ENCODE measurements at regions not wholly inside any gene's neighbourhood (a gene's known extent, or its start where the extent isn't known, plus 50 kb on each side); places are given as distances from the start of the nearest gene placed in this dataset.
"Not testable (repeated sequence)": the region's sequence is repeated elsewhere in the genome, so short reads cannot be mapped to it uniquely, and the experiment has no call there.

DNA sequence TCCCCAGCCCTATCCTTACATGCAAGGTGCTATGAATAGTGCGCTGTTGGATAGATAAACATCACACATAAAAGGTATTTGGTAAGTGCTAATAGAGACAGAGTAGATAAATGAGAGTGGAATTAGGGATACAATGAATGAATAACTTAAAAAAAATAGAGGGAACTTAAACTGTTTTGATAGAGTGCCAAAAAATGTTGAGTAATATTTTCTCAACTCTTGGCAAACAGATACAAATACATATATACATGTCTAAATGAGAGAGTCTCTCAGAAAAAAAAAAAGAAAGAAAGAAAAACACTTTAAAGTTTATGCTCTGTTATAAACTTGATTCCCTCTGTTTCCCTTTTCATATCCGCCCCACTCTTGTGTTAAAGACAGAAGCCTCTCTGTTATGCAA is 667.4 kb downstream of the ROBO2 start:
- H3K9me3 ChIP-seq (ENCODE audit: insufficient read depth, low read depth, low read length), result no peaks in the 10 kb centered on the region
- no peaks in the 10 kb centered on the region for H3K36me3 ChIP-seq (ENCODE audit: insufficient read depth, low read depth, low read length)
- no peak overlapping the region for H3K9ac ChIP-seq (ENCODE audit: low read depth, low read length)
- H3K4me1 ChIP-seq (ENCODE audit: insufficient read depth, low read length), result peaks cover 5% of the 10 kb centered on the region; the same call in 1 of the 2 replicates
- H3K27me3 ChIP-seq (ENCODE audit: insufficient read depth, low read length), result no peaks in the 10 kb centered on the region
- no peak overlapping the region for H3K27ac ChIP-seq (ENCODE audit: low read length)
- H3K4me3 ChIP-seq (ENCODE audit: low read length), result no peak overlapping the region

DNA sequence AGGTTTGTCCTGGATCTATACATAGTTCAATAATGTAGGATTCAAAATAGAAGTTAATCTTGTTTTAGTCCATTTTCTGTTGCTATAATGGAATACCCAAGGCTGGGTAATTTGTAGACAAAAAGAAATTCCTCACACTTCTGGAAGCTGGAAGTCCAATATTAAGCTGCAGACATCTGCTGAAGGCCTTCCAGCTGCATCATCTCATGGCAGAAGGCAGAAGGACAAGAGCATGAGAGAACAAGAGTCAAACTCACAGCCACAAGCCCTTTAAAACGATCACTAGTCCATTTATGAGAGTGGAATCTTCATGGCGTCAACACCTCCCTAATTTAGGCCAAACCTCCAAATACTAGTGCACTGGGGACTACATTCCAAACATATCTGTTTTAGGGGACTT is 669.3 kb downstream of the ROBO2 start:
- Histone ChIP-seq H3K27me3 (ENCODE audit: insufficient read depth, low read length) (no peaks in the 10 kb centered on the region), H3K4me1 (ENCODE audit: insufficient read depth, low read length) (peaks cover 5% of the 10 kb centered on the region; the same call in 1 of the 2 replicates), H3K36me3 (ENCODE audit: insufficient read depth, low read depth, low read length) (no peaks in the 10 kb centered on the region), H3K9me3 (ENCODE audit: insufficient read depth, low read depth, low read length) (no peaks in the 10 kb centered on the region), H3K4me3 (ENCODE audit: low read length) (no peak overlapping the region), H3K27ac (ENCODE audit: low read length) (no peak overlapping the region), H3K9ac (ENCODE audit: low read depth, low read length) (no peak overlapping the region)

DNA sequence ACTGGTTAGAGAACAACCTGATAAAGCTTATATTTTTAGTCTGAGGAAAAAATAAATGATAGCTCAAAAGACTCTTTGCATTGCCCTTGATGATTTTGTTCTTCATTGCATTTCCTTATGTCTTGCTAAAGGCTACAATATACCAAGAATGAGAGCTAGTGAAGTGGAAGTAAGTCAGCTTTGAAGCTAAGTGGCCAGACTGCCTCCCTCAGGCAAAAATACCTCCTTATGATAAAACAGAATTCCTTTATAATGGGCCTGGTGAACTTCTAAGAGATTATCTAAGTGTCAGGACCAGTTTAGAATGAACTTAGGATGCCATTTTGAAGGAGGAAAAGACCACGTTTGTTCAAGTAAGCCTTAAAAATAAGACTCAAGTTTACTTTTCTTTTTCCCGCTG is 678.4 kb downstream of the ROBO2 start:
- H3K27me3 ChIP-seq (ENCODE audit: insufficient read depth, low read length), result no peaks in the 10 kb centered on the region
- peaks cover 8% of the 10 kb centered on the region; the same call in 1 of the 2 replicates for H3K4me1 ChIP-seq (ENCODE audit: insufficient read depth, low read length)
- no peak overlapping the region for H3K4me3 ChIP-seq (ENCODE audit: low read length)
- H3K36me3 ChIP-seq (ENCODE audit: insufficient read depth, low read depth, low read length), result no peaks in the 10 kb centered on the region
- H3K9ac ChIP-seq (ENCODE audit: low read depth, low read length), result no peak overlapping the region
- H3K9me3 ChIP-seq (ENCODE audit: insufficient read depth, low read depth, low read length), result no peaks in the 10 kb centered on the region
- no peak overlapping the region for H3K27ac ChIP-seq (ENCODE audit: low read length)

DNA sequence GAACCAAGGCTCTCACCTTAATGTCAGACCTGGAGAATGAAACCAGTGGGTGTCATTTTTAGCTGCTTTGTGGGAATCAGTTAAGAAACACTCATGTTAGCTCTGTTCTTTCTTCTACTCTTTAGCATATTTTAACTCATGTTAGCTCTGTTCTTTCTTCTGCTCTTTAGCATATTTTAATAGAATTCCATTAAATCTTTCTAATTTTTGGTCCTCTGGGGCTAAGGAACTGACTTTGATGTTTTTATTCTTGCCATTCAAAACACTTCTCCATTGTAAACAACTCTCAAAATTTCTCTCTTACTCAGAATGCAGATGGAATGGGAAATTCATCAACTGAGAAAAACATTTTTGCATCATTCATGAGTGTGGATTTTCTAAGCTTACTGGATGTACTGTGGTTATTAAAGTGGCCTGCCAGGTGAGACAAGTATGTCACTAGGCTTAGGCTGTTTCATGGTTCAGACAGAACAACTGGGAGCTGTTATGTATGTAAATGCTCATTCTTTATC is 680.6 kb downstream of the ROBO2 start:
- Histone ChIP-seq H3K4me3 (ENCODE audit: low read length) (no peak overlapping the region), H3K4me1 (ENCODE audit: insufficient read depth, low read length) (peaks cover 8% of the 10 kb centered on the region; the same call in 1 of the 2 replicates), H3K27me3 (ENCODE audit: insufficient read depth, low read length) (no peaks in the 10 kb centered on the region), H3K27ac (ENCODE audit: low read length) (no peak overlapping the region), H3K9me3 (ENCODE audit: insufficient read depth, low read depth, low read length) (no peaks in the 10 kb centered on the region), H3K9ac (ENCODE audit: low read depth, low read length) (no peak overlapping the region), H3K36me3 (ENCODE audit: insufficient read depth, low read depth, low read length) (no peaks in the 10 kb centered on the region)

DNA sequence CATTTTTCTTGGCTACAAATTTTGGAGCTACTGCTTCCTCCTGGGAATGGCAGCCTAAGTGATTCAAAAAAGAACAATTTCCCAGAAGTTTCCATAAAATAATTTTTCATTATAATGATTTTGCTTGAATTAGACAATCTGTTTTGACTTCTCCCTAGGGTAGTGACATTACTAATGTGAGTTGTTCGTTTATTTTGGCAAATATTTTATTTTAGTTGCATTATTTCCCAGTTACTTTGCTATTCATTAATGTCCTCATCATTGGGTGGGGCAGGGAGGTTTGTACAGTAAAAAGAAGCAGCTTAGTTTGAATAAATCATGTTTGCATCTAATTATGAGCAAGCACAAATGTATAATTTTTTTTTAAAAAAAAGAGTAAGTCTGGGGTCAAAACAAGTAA is 686.6 kb downstream of the ROBO2 start:
- no peaks in the 10 kb centered on the region for H3K36me3 ChIP-seq (ENCODE audit: insufficient read depth, low read depth, low read length)
- no peaks in the 10 kb centered on the region for H3K27me3 ChIP-seq (ENCODE audit: insufficient read depth, low read length)
- H3K9ac ChIP-seq (ENCODE audit: low read depth, low read length), result no peak overlapping the region
- no peaks in the 10 kb centered on the region for H3K9me3 ChIP-seq (ENCODE audit: insufficient read depth, low read depth, low read length)
- no peak overlapping the region for H3K27ac ChIP-seq (ENCODE audit: low read length)
- no peak overlapping the region for H3K4me3 ChIP-seq (ENCODE audit: low read length)
- H3K4me1 ChIP-seq (ENCODE audit: insufficient read depth, low read length), result no peaks in the 10 kb centered on the region

DNA sequence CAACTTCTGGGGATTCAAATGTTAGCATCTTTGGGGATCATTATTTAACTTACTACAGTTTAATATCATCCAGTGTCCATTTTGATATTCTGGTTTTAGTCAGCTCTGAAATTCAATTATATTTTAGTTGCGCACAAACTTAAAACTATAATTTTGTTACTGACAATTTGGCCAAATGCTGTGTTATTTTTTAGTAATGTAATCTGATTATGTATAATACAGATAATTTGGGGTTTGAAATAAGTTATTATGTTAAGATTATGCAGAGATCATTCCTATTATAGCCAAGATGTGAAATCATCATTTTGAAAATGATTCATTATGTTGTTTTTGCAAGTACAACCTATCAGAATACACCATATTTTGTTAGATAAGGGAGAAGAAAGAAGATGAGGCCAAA is 706.1 kb downstream of the ROBO2 start:
- Histone ChIP-seq H3K9ac (ENCODE audit: low read depth, low read length) (no peak overlapping the region), H3K36me3 (ENCODE audit: insufficient read depth, low read depth, low read length) (no peaks in the 10 kb centered on the region), H3K9me3 (ENCODE audit: insufficient read depth, low read depth, low read length) (no peaks in the 10 kb centered on the region), H3K27me3 (ENCODE audit: insufficient read depth, low read length) (no peaks in the 10 kb centered on the region), H3K4me1 (ENCODE audit: insufficient read depth, low read length) (no peaks in the 10 kb centered on the region), H3K27ac (ENCODE audit: low read length) (no peak overlapping the region), H3K4me3 (ENCODE audit: low read length) (no peak overlapping the region)

DNA sequence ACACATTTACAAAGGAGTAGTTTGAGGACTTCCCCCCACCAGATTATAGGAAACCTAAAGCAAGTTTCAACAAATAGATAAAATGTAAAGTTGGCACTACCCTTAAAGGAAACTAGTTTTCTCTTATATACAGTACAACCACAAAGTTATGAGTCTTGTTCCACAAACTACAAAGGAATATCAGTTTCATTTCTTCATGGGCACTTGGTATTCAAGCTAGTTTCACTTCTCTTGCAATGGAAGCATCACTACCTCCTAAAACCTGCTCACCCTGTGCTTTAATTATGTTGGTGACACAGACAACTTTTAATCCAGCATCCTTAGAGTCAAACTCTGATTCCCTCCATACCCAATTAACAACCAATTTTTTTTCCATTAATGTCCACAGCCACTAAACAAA is 707.0 kb downstream of the ROBO2 start:
- Histone ChIP-seq H3K27me3 (ENCODE audit: insufficient read depth, low read length) (no peaks in the 10 kb centered on the region), H3K9me3 (ENCODE audit: insufficient read depth, low read depth, low read length) (no peaks in the 10 kb centered on the region), H3K4me1 (ENCODE audit: insufficient read depth, low read length) (no peaks in the 10 kb centered on the region), H3K4me3 (ENCODE audit: low read length) (no peak overlapping the region), H3K36me3 (ENCODE audit: insufficient read depth, low read depth, low read length) (no peaks in the 10 kb centered on the region), H3K27ac (ENCODE audit: low read length) (no peak overlapping the region), H3K9ac (ENCODE audit: low read depth, low read length) (no peak overlapping the region)

DNA sequence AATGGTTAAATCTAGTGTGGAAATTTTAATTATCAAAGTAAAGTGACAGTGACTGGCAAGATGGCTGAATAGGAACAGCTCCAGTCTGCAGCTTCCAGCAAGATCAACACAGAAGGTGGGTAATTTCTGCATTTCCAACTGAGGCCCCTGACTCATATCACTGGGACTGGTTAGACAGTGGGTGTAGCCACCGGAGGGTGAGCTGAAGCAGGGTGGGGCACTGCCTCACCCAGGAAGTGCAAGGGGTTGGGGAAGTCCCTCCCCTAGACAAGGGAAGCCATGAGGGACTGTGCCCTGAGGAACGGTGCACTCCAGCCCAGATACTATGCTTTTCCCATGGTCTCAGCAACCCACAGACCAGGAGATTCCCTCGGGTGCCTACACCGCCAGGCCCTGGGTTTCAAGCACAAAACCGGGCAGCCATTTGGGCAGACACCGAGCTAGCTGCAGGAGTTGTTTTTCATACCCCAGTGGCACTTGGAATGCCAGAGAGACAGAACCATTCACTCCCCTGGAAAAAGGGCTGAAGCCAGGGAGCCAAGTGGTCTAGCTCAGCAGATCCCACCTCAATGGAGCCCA is 716.6 kb downstream of the ROBO2 start:
- H3K9me3 ChIP-seq (ENCODE audit: insufficient read depth, low read depth, low read length); H3K27me3 ChIP-seq (ENCODE audit: insufficient read depth, low read length); H3K9ac ChIP-seq (ENCODE audit: low read depth, low read length); H3K36me3 ChIP-seq (ENCODE audit: insufficient read depth, low read depth, low read length); H3K4me1 ChIP-seq (ENCODE audit: insufficient read depth, low read length); H3K27ac ChIP-seq (ENCODE audit: low read length); H3K4me3 ChIP-seq (ENCODE audit: low read length): not testable (repeated sequence)

DNA sequence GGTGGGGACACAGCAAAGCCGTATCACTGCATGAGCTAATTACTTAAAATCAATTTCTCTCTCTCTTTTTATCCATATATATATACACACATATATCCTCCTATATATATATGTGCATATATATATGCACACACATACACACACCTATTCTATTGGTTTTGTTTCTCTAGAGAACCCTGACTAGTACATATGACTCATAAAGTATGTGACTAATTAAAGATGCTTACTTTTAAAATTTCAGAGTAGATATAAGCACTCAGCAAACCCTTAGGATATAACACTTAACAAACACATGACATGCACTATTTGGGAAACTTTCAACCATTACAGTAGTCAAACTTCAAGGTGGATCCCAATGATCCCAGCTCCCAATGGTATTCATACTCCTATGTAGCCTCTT is 732.6 kb downstream of the ROBO2 start:
- Histone ChIP-seq H3K4me3 (ENCODE audit: low read length) (no peak overlapping the region), H3K36me3 (ENCODE audit: insufficient read depth, low read depth, low read length) (no peaks in the 10 kb centered on the region), H3K27me3 (ENCODE audit: insufficient read depth, low read length) (no peaks in the 10 kb centered on the region), H3K4me1 (ENCODE audit: insufficient read depth, low read length) (no peaks in the 10 kb centered on the region), H3K27ac (ENCODE audit: low read length) (no peak overlapping the region), H3K9me3 (ENCODE audit: insufficient read depth, low read depth, low read length) (0 out of 2 replicates have a peak, but pooled peaks cover 2% of the 10 kb centered on the region), H3K9ac (ENCODE audit: low read depth, low read length) (no peak overlapping the region)

DNA sequence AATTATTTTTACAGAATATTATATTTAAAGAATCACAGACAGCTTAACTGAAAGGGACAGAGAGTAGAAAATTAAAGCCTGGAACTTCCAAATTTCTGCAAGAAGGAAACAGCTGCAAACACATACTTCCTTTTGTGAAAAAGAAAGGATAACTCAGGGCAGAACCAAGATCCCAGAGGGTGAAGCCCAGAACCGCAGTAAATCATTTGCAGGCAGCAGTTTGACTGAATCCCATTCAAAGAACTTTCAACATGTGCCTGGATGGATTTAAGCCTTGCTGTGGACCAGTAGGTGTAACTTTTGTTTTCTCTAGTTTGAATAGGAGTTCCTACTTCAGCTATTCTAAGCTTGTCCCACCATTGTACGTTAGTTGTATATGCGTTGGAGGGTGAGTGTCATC is 733.2 kb downstream of the ROBO2 start:
- 0 out of 2 replicates have a peak, but pooled peaks cover 2% of the 10 kb centered on the region for H3K9me3 ChIP-seq (ENCODE audit: insufficient read depth, low read depth, low read length)
- H3K36me3 ChIP-seq (ENCODE audit: insufficient read depth, low read depth, low read length), result no peaks in the 10 kb centered on the region
- no peak overlapping the region for H3K9ac ChIP-seq (ENCODE audit: low read depth, low read length)
- no peaks in the 10 kb centered on the region for H3K4me1 ChIP-seq (ENCODE audit: insufficient read depth, low read length)
- no peak overlapping the region for H3K27ac ChIP-seq (ENCODE audit: low read length)
- H3K4me3 ChIP-seq (ENCODE audit: low read length), result no peak overlapping the region
- no peaks in the 10 kb centered on the region for H3K27me3 ChIP-seq (ENCODE audit: insufficient read depth, low read length)

DNA sequence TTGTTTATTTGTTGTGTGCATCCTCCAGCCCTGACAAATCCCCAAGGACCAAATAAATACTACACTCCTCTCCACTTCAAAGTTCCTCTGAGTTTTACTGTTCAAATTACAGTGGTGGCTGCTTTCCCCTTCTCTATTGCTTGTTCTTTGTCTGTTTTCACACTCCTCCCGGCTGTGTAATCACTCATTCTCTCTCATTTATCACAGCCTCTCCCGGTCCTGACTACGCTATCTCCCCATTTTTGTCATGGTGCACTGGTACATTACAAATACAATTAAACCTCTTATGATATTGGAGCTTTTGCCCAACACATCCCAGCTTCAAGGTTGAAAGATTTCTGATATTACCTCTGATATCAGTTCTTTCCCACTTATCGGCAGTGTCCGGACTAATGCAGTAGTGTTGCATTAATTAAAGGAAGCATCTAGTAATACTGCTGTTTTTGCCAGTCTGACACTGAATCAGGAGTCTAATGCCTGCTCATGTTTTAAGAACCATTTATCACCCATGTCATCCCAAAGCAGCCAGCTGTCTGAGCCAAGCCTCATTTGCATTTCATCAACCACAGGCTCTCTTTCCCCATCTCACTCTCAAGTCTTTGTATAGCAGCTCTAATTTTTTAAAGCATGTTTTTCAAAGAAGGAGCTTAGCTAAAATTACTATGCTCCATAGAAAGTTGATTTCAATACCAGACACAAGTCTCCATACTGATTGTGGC is 740.5 kb downstream of the ROBO2 start:
- Histone ChIP-seq H3K9ac (ENCODE audit: low read depth, low read length) (no peak overlapping the region), H3K27me3 (ENCODE audit: insufficient read depth, low read length) (no peaks in the 10 kb centered on the region), H3K9me3 (ENCODE audit: insufficient read depth, low read depth, low read length) (0 out of 2 replicates have a peak, but pooled peaks cover 2% of the 10 kb centered on the region), H3K4me3 (ENCODE audit: low read length) (no peak overlapping the region), H3K4me1 (ENCODE audit: insufficient read depth, low read length) (no peaks in the 10 kb centered on the region), H3K36me3 (ENCODE audit: insufficient read depth, low read depth, low read length) (no peaks in the 10 kb centered on the region), H3K27ac (ENCODE audit: low read length) (no peak overlapping the region)

DNA sequence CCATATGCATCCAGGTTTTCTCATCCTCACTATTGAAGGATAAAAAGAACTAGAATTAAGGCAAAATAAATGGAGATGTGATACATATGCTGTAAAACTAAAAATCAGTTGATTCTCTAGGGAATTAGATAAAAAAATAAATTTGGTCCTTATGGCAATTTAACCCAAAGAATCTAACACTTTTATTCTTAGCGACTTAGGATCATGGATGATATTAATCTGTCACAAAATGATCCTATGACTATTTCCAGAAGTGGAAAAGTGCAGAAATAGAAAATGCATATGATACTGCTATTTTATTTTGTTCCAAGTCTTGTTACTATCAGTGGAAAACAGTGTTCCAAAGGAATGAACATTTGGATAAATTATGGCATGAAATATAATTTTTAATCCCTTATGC is 746.3 kb downstream of the ROBO2 start:
- Histone ChIP-seq H3K9me3 (ENCODE audit: insufficient read depth, low read depth, low read length) (no peaks in the 10 kb centered on the region), H3K27ac (ENCODE audit: low read length) (no peak overlapping the region), H3K27me3 (ENCODE audit: insufficient read depth, low read length) (no peaks in the 10 kb centered on the region), H3K4me3 (ENCODE audit: low read length) (no peak overlapping the region), H3K36me3 (ENCODE audit: insufficient read depth, low read depth, low read length) (no peaks in the 10 kb centered on the region), H3K4me1 (ENCODE audit: insufficient read depth, low read length) (no peaks in the 10 kb centered on the region), H3K9ac (ENCODE audit: low read depth, low read length) (no peak overlapping the region)

Measured in iPS-20b (cell line).